GM19395 (cell line): ENCODE measurements at regions not wholly inside any gene's neighbourhood (a gene's known extent, or its start where the extent isn't known, plus 50 kb on each side); places are given as distances from the start of the nearest gene placed in this dataset.

ENCODE experiments used
- ATAC-seq: cut with Tn5 transposase; IDR thresholded peaks from one replicate; pipeline ENCODE4 v1.9.1; 2021; ENCODE audit warnings: mild to moderate bottlenecking, moderate library complexity; ENCODE audit not compliant: unreplicated experiment

DNA sequence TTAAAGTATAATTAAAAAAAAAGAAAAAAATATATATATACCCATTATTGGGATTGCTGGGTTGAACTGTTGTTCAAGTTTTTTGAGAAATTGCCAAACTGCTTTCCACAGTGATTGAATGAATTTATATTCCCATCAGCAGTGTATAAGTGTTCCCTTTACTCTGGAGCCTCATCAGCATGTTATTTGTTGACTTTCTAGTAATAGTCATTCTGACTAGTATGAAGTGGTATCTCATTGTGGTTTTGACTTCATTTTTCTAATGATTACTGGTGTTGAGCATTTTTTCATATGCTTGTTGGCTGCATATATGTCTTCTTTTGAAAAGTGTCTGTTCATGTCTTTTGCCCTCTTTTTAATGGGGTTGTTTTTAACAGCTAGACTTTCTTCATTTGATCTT lies 1260.8 kb upstream of the GJE1 start:
- ATAC-seq, result no peak

DNA sequence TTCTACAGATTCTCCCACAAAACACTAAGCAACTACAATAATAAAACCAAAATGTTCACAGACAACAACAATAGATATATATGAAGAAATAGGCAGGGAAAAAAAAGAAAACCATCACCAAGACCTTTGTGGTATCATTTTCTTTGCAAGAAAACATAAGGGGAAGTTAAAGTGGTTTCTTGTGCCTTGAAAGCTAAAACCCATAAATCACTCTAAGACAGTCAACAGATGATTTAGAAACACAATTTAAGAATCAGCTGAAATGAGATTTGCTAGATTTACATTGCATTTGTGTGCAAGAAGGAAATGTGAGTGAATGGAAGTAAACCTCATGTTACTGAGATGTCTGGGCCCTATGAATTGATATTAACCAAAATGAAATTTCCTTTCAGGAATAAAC lies 1265.4 kb upstream of the GJE1 start:
- ATAC-seq, result no peak

DNA sequence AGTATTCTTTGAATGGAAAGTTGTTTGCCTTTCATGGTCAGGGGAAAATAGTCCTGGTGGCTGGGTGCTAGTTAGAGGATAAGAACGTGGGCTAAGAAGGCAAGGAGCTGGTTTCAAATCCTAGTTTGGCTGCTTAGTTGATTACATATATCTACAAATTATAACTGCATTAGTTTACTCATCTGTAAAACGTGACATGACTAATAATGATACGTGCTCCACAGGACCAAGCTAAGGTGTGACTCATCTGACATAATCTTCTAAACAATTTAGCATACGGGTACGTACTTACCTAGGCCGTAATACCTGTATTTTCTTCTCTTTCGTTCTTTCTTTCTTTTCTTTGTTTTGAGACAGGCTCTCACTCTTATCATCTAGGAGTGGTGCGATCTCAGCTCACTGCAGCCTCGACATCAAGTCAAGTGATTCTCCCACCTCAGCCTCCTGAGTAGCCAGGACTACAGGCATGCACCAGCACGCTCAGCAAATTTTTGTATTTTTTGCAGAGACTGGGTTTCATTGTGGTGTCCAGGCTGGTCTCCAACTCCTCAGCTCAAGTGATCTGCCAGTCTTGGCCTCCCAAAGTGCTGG lies 1274.2 kb upstream of the GJE1 start:
- no peak for ATAC-seq

DNA sequence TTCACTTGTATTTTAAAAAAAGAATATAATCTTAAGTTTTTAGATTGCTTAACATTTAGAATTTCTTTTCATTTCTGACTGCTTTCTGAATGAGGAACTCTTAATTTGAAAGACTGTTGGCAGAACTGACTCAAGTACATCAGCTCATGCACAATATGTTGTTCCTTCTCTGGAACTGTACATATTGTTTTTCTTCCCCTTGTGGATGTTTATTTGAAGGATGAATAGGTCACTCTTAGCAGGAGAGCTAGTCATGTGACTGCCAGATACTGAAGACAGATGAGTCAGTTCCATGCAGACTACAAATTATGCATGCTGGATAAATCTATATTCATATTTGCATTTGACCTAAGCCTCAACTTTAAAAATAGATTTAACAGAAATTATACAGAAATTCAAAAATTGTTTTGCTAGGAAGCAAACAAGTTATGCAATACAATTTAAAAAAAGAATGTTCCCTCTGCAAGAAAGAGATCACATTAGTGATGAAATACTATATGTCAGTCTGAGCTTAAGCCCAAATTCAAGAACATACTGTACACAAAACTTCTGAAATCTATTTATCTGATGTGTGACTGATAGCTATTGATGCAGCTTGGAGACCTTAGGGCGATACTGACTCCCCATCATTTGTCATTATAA lies 1274.9 kb upstream of the GJE1 start:
- no peak for ATAC-seq

DNA sequence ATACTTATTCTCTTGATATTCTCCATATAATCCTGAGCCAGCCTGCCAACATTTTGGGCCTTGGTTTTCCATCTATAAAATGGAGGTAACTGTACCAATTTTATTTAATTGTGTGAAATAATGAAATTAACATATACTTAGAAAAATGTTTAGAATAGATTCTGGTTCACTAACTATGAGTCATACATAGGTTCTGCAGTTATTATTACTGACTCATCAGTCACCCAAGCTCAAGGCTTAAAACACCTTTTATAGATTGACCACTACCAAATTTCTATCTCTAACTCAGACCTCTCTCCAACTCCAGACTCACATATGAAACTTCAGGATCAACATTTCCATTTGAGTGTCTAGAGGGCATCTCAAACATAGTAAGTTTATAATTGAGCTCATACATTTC lies 1277.2 kb upstream of the GJE1 start:
- ATAC-seq, result no peak

DNA sequence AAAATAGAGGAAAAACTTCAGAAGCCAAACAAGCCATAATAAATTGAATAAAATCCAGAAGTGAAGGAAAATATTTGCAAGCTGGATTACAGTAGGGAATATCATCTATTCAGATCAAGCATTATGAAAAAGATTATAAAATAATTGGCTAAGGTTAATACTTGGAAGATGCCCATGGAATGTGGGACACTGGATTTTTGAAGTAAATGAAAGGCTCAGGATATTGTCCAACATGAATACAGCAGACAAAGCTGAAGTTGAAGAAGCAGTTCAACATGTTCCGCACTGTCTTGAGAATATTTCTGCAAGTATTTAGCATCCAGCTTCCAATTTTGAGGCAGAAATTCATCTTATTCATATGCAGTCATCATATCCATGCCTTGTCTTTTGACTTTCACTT lies 1278.4 kb upstream of the GJE1 start:
- no peak for ATAC-seq

DNA sequence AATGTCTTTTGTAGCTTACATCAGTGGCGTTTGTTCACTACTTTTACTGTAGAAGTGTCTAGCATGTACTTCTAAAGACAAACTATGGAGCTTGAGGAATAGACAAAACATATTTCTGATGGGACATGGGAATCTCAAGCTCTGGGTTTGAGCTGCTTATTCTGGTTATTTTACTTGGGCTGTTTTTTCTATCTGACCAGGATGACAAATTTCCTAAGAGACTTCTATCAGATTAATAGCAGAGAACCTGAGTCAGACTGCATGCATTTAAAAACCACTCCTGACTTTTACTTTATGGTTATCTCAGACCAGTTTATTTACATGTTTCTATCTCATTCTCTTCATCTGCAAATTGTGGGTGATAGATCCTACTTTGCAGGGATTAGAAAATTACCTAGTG lies 1282.3 kb upstream of the GJE1 start:
- ATAC-seq, result no peak

DNA sequence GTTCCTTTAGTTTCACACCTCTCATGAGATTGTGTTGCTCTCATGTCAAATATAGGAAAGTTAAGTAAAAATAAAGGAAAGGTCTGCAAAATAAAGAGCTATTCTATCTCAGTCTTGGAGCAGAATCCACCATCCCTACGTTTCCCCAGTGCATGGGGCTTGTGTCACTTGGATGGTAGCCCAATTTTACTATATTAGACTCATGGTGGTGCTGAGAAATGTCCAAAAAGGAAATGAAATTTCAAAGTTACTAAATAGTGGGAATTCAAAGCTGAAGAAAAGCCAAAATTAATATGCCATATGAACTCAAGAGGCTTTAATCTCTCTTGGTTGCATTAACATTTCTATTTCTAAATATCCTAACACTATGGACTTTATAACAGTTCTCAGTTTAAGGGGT lies 1283.3 kb upstream of the GJE1 start:
- no peak for ATAC-seq

DNA sequence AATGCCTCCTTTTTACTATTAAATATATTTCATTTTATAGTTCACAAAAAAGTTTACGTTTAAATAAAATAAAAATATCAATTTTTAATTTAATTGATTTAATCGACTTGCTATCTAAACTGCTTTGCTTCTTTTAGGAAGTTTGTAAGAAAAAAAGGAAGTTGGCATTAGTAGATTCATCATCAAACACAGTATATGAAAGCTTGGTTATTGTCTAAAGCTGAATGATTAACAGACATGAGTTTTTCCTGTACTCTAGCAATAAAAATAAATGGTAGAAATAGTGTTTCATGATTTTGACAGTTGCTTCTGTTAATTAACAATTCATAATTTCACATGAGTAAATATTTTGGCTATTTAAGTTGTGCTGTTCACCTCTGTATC lies 1285.5 kb upstream of the GJE1 start:
- ATAC-seq, result no peak

DNA sequence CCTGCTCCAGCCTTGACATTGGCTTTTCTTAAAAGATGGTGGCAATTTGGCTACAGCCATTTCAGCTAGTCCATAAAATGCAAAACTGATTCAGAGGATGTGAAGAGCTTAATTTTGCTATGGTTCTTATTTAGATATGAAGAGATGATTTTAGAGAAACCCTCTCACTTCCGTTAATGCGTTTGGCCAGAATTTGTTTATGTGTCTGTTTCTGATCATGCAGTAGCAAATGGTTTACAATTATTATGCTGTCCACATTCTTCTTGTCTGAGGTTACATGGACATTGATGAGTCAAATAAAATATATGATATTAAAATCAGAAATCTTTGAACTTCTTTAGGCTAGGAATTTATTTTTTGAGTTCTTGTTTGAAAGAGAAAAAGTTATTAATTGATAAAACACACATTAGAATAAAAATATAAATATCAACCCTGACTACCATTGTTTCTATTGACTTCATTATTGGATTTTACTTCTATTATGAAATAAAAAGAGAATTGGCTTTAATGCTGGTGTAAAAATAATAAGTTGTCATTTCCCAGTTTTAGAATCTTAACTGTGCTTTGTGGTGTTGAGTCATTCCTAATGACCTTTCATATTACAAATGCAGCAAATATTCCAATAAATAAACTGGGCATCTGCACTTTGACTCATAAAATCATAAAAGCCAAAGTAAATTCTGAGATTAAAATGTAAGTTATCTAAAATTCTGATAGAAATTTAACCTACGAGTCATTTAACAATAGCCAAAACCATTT lies 1286.0 kb upstream of the GJE1 start:
- no peak for ATAC-seq

DNA sequence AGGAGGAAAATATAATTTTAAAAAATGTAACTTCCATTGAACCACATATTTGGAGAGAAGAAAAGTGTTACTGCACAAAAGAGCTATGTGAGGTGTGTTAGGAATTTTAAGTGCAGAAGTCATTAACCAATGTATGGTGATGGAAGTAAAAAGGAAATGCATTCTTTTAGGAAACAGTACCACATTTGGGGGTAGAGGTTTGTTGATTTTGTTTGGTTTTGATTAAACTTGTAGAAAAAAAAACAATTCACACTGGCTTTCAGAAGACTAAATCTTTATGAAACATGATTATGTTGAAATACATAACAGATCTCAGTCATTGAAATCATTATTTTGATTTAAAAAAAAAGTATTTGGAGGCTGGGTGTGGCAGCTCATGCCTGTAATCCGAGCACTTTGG lies 1287.0 kb upstream of the GJE1 start:
- ATAC-seq, result no peak

DNA sequence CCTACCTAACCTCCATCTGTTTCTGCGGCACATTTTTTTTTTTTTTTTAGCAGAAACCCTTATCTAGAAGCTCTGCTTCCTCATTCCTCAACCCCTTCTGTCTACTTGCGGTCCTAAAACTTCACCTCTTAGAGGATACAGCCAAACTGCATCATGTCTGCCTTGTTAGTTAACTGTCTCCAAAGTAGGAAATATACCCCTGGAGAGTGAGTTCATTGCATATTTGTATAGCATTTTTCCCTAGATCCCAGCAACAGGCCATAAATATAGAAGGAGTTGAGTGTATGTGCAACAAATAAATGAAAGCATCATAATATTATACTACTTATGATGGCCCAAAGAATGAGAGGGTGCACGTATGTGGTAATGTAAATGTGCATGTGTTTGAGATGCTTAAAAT lies 1288.6 kb upstream of the GJE1 start:
- ATAC-seq, result no peak

DNA sequence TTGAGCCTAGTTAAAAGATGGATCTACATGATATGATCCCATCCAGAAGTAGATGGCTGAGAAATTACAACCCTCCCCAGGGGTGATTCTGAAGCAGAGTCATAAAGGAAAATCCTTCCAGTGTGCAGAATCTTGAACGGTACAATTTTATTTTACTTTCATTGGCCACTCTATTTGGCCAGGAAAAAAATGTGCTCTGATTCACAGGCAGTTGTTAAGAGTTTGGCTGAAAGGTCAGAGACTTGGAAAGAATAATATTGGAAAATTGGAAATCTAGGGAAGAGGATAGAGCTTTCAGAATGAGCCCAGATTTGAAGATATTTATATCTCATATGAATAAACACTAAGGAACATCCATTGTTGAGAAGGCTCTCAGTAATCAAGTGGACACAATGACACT lies 1299.3 kb upstream of the GJE1 start:
- ATAC-seq, result no peak

DNA sequence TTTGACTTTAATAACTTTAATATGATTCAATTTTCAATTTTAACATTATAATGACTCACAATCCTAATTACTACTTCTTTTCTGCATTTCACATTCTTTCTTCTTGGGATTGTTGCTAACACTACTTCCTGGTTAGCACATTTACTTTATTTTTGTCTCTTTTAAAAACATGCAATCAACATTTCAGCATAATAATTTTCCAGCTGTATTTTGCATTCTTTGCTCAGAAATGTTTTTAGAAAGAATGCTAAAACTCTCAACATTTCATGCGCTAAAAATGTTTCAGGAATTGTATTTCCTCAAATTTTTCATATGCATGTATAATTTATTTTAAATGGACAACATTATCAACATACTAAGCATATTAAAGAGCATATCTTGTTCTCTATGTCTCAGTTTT lies 1302.1 kb upstream of the GJE1 start:
- ATAC-seq, result no peak

DNA sequence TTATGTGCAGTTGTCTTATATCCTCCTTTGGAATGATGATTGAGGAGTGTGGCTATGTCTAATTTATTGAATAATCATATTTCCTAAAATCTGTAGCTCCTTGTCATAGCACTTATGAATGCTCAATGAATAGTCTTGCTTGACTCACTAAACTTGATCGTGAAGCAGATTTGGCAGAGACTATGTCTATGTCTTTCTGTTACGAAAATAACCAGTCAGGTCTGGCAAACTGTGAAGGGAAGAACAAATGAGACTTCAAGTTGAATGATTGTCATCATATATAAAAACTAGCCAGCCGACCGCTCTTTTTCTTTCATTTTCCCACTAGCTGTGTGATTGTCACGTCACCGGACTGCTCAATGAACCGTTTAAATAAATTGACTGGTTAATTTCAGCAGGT lies 1303.9 kb upstream of the GJE1 start:
- no peak for ATAC-seq

DNA sequence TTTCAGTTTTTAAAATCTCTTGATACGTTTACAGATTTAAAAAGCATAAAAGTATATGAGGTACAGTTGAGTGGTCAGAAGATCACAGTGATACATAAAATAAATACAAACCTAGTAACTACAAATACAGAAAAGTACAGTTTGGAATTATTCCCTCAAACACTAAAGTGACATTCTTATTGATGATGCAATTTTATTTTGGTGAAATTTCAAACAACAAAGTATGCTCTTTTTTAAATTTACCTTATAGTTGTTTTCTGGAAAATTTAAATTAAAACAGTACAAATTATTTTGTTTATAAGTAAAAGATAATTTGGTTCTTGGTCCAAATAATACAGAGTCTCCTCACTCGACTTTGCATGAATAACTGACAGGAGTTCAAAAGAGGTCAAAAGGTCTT lies 1305.1 kb upstream of the GJE1 start:
- ATAC-seq, result no peak

DNA sequence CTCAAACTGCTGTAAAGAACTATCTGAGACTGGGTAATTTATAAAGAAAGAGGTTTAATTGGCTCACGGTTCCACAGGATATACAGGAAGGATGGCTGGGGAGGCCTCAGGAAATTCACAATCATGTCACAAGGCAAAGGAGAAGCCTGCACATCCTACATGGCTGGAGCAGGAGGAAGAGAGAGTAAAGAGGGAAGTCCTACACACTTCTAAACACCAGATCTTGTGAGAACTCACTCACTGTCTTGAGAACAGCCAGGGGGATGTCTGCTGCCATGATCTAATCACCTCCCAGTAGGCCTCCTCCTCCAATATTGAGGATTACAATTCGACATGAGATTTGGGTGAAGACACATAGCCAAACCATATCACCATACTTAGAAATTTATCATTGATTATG lies 1307.0 kb upstream of the GJE1 start:
- ATAC-seq, result no peak

DNA sequence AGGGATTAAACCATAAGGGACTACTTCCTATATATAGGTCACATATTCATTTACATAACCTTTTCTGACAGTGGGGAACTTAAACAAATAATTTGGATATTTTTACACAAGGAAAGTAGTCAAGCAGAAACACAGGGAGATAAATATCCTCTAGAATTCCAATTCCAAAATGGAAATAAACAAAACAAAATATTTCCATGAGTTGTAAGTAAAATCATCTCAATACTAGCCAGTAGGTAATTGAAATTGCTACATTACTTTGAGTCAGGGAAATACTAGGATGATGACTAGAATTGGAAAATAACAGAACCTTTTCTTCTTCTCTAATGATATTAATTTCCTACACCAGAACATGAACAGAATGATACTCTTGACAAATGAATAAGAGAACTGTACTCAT lies 1308.1 kb upstream of the GJE1 start:
- no peak for ATAC-seq

DNA sequence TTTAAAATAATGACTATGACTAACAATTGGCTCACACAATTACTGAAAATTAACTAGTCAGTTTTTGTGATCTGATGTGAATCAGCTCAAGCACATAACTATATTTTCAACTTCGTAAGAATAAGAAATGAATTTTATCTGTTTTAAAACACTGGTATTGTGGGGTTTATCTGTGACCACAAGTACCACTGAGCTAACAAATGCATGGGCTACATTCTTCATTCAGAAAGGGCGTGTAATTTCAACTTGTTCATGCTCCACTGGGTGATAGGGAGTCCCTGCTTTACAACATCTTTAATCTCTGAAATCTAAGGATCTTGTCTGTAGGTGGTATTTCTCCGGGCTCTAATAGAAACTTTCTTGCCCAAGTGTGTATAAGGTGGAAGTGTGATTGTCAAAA lies 1311.5 kb upstream of the GJE1 start:
- ATAC-seq, result no peak

DNA sequence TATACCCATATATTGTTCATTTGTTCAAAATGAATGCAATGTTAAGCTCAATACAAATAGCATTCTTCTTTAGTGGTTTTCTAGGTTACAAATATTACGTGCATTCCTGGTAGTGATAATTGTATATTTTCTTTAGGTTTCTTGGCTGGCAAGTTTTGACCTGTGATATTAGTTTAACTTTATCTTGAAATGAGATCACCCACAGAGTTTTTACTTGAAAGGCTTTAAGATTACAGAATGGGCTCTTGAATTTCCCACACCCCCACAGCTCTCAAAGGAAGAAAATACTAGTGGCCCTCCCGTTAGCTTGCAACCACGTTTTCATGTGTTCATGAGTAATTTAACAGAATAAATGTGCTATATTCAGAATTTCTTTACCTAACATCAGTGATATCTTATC lies 1315.5 kb upstream of the GJE1 start:
- no peak for ATAC-seq

DNA sequence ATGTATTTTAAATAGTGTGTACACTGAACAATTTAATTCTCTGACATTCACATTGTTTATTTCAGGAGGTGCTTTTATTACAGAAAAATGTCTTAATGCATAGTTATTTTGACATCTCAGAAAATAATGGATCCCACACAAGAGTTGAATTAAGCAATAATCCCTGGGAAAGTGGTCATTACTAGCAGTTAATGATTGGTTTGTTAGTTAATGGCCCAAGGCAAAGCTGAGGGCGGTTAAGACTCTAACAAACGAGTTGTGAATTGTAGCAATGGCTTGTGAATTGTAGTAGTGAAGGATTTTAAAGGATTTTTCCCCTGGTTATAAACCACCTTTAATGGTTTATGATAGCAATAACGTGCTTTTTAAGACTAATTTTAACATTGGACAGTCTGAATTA lies 1316.0 kb upstream of the GJE1 start:
- ATAC-seq, result no peak

DNA sequence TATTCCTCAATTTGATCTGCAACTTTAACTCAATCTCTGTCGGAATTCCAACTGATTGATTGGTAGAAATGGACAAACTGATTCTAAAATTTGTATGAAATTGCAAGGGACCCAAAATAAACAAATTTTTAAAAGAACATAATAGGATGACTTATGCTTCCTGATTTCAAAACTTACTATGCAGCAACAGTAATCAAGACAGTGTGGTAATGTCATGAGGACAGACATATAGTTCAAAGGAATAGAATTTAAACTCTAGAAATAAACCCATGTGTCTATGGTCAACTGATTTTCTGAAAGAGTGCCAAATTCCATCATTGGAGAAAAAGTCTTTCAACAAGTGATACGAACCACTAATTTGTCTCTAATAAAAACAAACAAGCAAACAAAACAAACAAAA lies 1320.1 kb upstream of the GJE1 start:
- ATAC-seq, result no peak

DNA sequence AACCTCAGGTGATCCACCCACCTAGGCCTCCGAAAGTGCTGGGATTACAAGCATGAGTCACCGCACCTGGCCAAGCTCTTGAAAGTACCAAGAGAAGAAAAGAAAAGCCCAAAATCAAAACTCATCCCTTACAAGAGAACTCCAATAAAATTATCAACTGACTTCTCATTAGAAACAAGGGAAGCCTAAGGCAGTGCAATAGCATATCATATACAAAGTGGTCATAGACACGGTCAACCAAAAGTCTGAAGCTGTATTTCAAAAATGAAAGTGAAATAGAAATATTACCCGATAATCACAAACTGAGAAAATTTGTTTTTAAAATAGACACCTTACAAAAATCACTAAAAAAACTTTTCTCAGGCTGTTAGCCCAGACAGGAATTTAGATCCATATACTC lies 1321.1 kb upstream of the GJE1 start:
- no peak for ATAC-seq
